Amygdala (tissue), 56 donors: ENCODE measurements at regions not wholly inside any gene's neighbourhood (a gene's known extent, or its start where the extent isn't known, plus 50 kb on each side); places are given as distances from the start of the nearest gene placed in this dataset.
"Not testable (repeated sequence)": the region's sequence is repeated elsewhere in the genome, so short reads cannot be mapped to it uniquely, and the experiment has no call there.

Source experiments
- DNase-seq, 56 donors: peaks; one replicate each; lab custom pipeline; 2025; lab: John Stamatoyannopoulos, UW

GRCh38 chrX:94329182-94329581 lies 655.2 kb downstream of the FAM133A start:
- DNase-seq, result no peak

- not testable (repeated sequence) for DNase-seq
These were observed 667.7 kb downstream of the FAM133A start for GRCh38 chrX:94341730-94342129.

GRCh38 chrX:94361241-94361640 lies 687.2 kb downstream of the FAM133A start:
- no peak for DNase-seq

GRCh38 chrX:94365736-94366135 lies 691.7 kb downstream of the FAM133A start:
- no peak for DNase-seq

- DNase-seq, result no peak
These were observed 692.6 kb downstream of the FAM133A start for GRCh38 chrX:94366616-94367015.

GRCh38 chrX:94389044-94389443 lies 715.0 kb downstream of the FAM133A start:
- no peak for DNase-seq

- no peak for DNase-seq
These were observed 726.5 kb downstream of the FAM133A start for GRCh38 chrX:94400488-94400887.

GRCh38 chrX:94401426-94401825 lies 727.4 kb downstream of the FAM133A start:
- no peak for DNase-seq

- no peak for DNase-seq
These were observed 740.7 kb downstream of the FAM133A start for GRCh38 chrX:94414746-94415145.

GRCh38 chrX:94418065-94418464 lies 744.1 kb downstream of the FAM133A start:
- no peak for DNase-seq

- DNase-seq, result no peak
These were observed 750.5 kb downstream of the FAM133A start for GRCh38 chrX:94424456-94424855.

- DNase-seq, result no peak
These were observed 756.1 kb downstream of the FAM133A start for GRCh38 chrX:94430091-94430490.

GRCh38 chrX:94435799-94436198 lies 761.8 kb downstream of the FAM133A start:
- DNase-seq, result no peak

GRCh38 chrX:94454159-94454558 lies 780.2 kb downstream of the FAM133A start:
- no peak for DNase-seq

- DNase-seq, result no peak
These were observed 780.6 kb downstream of the FAM133A start for GRCh38 chrX:94454606-94455005.

- DNase-seq, result no peak
These were observed 781.8 kb downstream of the FAM133A start for GRCh38 chrX:94455782-94456181.

- DNase-seq, result peak in 1 of 56 donors; percentile 1
These were observed 818.5 kb downstream of the FAM133A start for GRCh38 chrX:94492541-94492940.

GRCh38 chrX:94493405-94493804 lies 819.4 kb downstream of the FAM133A start:
- no peak for DNase-seq

- no peak for DNase-seq
These were observed 837.6 kb downstream of the FAM133A start for GRCh38 chrX:94511564-94511963.

- no peak for DNase-seq
These were observed 841.0 kb downstream of the FAM133A start for GRCh38 chrX:94515009-94515408.

- no peak for DNase-seq
These were observed 850.9 kb downstream of the FAM133A start for GRCh38 chrX:94524867-94525266.

GRCh38 chrX:94545722-94546121 lies 871.7 kb downstream of the FAM133A start:
- no peak for DNase-seq

- DNase-seq, result no peak
These were observed 877.8 kb downstream of the FAM133A start for GRCh38 chrX:94551831-94552230.

- no peak for DNase-seq
These were observed 886.9 kb downstream of the FAM133A start for GRCh38 chrX:94560930-94561329.
